ENCODE measurements at regions not wholly inside any gene's neighbourhood (a gene's known extent, or its start where the extent isn't known, plus 50 kb on each side); places are given as distances from the start of the nearest gene placed in this dataset.

DNA sequence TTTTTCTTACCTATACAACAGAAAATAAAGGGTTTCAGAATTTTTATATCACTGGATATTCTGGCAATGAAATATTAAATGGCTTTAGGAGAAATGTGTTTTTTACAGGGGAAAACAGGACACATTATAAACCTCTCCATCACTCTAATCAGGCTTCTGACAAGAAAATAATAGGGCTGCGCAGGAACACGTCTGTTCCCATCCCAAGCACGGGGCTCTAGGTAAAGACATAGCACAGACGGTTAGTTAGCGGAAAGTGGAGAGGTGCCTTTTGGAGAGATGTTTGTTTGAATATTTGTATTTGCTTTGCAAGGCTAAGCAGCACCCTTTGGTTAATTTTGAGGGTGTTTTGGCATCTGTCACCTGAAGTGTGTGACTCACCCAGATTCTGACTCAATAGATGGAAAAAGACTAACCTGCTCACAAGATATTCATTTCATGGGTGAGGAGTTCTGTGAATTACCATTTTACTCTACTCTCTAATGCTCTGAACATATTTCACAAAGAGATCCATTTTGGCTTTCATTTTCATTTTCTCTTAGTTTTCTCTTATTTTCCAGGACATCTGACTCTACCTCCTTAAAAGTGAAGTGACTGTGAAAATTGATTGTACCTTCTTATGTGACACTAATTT lies 174.5 kb upstream of the AKR1E2 start:
- TF ChIP-seq, protein P1, sequence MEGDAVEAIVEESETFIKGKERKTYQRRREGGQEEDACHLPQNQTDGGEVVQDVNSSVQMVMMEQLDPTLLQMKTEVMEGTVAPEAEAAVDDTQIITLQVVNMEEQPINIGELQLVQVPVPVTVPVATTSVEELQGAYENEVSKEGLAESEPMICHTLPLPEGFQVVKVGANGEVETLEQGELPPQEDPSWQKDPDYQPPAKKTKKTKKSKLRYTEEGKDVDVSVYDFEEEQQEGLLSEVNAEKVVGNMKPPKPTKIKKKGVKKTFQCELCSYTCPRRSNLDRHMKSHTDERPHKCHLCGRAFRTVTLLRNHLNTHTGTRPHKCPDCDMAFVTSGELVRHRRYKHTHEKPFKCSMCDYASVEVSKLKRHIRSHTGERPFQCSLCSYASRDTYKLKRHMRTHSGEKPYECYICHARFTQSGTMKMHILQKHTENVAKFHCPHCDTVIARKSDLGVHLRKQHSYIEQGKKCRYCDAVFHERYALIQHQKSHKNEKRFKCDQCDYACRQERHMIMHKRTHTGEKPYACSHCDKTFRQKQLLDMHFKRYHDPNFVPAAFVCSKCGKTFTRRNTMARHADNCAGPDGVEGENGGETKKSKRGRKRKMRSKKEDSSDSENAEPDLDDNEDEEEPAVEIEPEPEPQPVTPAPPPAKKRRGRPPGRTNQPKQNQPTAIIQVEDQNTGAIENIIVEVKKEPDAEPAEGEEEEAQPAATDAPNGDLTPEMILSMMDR (IDR thresholded peaks at IDR 0.05), result no peak
- no peak for TF ChIP-seq EP300 (IDR thresholded peaks at IDR 0.05)
- no peak for TF ChIP-seq POLR2A (IDR thresholded peaks at IDR 0.05)
